Calu3 (cell line): ENCODE measurements at regions not wholly inside any gene's neighbourhood (a gene's known extent, or its start where the extent isn't known, plus 50 kb on each side); places are given as distances from the start of the nearest gene placed in this dataset.

ENCODE experiments used
- BruUV-seq: library from RNA; stranded (reverse); fragments of 400-500 nt; replicated peaks from 2 replicates; lab custom pipeline; 2021; lab: Mats Ljungman, UMichigan
- CTCF ChIA-PET: fragments of 300-600 bp; sonication (Branson Sonifier 250); formaldehyde crosslinking; loops from one replicate; lab custom pipeline; 2022; ENCODE audit warnings: antibody characterized with exemption; lab: Charles Lee
- DNase-seq: peaks from one replicate; pipeline ENCODE4 v3.0.0; 2022
- H3K27ac Mint-ChIP-seq: one replicate; pipeline ENCODE4 v1.8.0; 2022; ENCODE audit warnings: mixed read lengths; ENCODE audit not compliant: unreplicated experiment
- H3K27me3 Mint-ChIP-seq: one replicate; pipeline ENCODE4 v1.8.0; 2022; ENCODE audit warnings: mixed read lengths; ENCODE audit not compliant: unreplicated experiment
- H3K36me3 Mint-ChIP-seq: one replicate; pipeline ENCODE4 v1.8.0; 2022; ENCODE audit warnings: mild to moderate bottlenecking, moderate library complexity, mixed read lengths; ENCODE audit not compliant: insufficient read depth, unreplicated experiment
- H3K4me1 Mint-ChIP-seq: one replicate; pipeline ENCODE4 v1.8.0; 2022; ENCODE audit warnings: mild to moderate bottlenecking, low read depth, mixed read lengths; ENCODE audit not compliant: unreplicated experiment
- H3K4me3 Mint-ChIP-seq: one replicate; pipeline ENCODE4 v1.8.0; 2022; ENCODE audit warnings: mild to moderate bottlenecking, low read depth, moderate library complexity, mixed read lengths; ENCODE audit not compliant: unreplicated experiment
- H3K9me3 Mint-ChIP-seq: one replicate; pipeline ENCODE4 v1.8.0; 2022; ENCODE audit warnings: low read depth, mixed read lengths; ENCODE audit not compliant: unreplicated experiment
- intact Hi-C: fragments of 100-400 bp; cut with micrococcal nuclease; formaldehyde crosslinking; loops from one replicate; pipeline ENCODE4 v1.10.0; 2022; ENCODE audit not compliant: unreplicated experiment
- TF ChIP-seq, protein P1 (sequence below): fragments of 200-600 bp; IDR thresholded peaks from one replicate; pipeline ENCODE4 v1.8.0; 2022; ENCODE audit warnings: antibody characterized with exemption; ENCODE audit not compliant: unreplicated experiment

DNA sequence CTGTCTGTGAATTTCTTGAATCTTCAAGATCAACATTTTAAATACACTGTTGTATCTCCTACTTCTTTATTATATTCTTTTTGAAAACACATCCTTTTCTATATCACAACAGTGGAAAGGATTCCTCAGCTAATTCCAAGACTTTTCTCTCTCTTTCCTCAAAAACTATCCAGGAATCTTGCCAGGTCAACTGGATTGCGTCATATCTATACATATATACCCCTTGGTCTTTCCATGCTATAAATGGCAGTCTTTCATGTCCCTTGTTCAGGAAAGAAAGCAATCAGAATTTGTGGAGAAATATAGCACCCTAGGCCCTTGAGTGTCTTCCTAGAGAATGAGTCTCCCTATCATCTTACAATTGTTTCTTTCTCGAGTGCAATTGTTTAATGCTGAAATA, 149.0 kb downstream of the KCNA5 start:
- no TSS peak for BruUV-seq
- TF ChIP-seq, protein P1, sequence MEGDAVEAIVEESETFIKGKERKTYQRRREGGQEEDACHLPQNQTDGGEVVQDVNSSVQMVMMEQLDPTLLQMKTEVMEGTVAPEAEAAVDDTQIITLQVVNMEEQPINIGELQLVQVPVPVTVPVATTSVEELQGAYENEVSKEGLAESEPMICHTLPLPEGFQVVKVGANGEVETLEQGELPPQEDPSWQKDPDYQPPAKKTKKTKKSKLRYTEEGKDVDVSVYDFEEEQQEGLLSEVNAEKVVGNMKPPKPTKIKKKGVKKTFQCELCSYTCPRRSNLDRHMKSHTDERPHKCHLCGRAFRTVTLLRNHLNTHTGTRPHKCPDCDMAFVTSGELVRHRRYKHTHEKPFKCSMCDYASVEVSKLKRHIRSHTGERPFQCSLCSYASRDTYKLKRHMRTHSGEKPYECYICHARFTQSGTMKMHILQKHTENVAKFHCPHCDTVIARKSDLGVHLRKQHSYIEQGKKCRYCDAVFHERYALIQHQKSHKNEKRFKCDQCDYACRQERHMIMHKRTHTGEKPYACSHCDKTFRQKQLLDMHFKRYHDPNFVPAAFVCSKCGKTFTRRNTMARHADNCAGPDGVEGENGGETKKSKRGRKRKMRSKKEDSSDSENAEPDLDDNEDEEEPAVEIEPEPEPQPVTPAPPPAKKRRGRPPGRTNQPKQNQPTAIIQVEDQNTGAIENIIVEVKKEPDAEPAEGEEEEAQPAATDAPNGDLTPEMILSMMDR = no peak
- no peaks in the 10 kb centered on the region for H3K27me3 Mint-ChIP-seq
- no peak overlapping the region for H3K4me3 Mint-ChIP-seq
- intact Hi-C loops = no loop called here
- peaks cover 3% of the 10 kb centered on the region for H3K9me3 Mint-ChIP-seq
- DNase-seq = no peak
- CTCF ChIA-PET = no interaction called here
- no peaks in the 10 kb centered on the region for H3K36me3 Mint-ChIP-seq
- H3K27ac Mint-ChIP-seq = no peak overlapping the region
- H3K4me1 Mint-ChIP-seq = no peaks in the 10 kb centered on the region

DNA sequence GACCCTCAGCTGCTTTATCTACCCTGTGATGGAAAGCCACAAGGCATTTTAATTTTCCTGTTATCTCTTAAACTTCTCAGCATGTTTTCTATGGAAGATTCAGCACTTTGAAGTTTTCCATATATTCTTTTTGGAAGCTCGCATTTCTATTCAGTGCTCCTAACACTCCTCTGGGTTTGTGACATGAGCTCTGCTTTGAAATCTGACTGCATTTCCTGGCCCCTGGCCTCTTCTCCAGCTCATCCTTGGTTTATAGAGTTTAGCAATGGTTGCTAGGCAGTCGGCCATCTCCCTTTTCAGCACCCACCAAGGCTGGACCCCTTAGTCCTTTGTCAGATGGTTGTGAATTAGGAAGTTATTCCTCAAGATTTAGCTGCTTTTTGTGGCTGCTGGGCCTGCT, 150.6 kb downstream of the KCNA5 start:
- no TSS peak for BruUV-seq
- DNase-seq = no peak
- CTCF ChIA-PET = no interaction called here
- no peak overlapping the region for H3K27ac Mint-ChIP-seq
- TF ChIP-seq, protein P1 = no peak
- peaks cover 3% of the 10 kb centered on the region for H3K9me3 Mint-ChIP-seq
- intact Hi-C loops = no loop called here
- H3K4me3 Mint-ChIP-seq = no peak overlapping the region
- no peaks in the 10 kb centered on the region for H3K27me3 Mint-ChIP-seq
- no peaks in the 10 kb centered on the region for H3K36me3 Mint-ChIP-seq
- no peaks in the 10 kb centered on the region for H3K4me1 Mint-ChIP-seq

DNA sequence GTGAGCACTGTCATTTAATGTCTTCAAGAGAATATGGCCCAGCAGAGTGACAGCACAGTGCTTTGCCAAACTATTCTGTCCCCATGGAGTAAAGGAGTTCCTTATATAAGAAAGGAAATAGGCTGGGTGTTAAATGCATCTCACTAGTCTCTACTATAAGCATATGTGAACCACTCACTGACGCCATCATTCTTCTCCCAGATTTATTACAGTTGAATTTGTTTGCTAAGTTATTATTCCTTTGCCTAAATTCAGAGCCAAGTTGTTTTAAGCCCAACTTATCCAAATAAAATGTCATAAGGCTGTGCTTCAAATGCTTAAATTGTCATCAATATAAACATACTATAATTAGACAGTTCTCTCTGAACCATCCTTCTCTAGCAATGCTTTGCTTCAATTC, 151.6 kb downstream of the KCNA5 start:
- no peak for DNase-seq
- TF ChIP-seq, protein P1 = no peak
- Mint-ChIP-seq H3K9me3 (peaks cover 3% of the 10 kb centered on the region), H3K27me3 (no peaks in the 10 kb centered on the region), H3K36me3 (no peaks in the 10 kb centered on the region), H3K27ac (no peak overlapping the region), H3K4me1 (no peaks in the 10 kb centered on the region), H3K4me3 (no peak overlapping the region)
- BruUV-seq = no TSS peak
- intact Hi-C loops = no loop called here
- CTCF ChIA-PET = no interaction called here

DNA sequence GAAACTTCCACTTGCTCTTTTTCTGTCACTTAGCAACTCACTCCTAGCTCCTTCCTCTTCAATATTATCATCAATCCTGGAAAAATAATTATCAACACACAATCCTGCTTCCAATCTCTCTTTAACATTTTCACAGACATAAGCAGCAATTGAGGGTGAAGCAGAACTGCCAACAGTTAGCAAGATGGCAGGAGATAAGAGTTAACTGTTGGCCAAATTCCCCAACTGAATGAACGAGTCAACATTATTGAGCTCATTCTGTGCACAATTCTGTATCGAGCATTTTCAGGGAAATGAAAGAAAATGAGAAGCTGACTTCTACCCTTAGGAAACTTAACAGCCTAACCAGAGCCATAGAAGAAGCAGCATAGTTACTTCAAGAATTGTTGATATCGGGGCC, 152.0 kb downstream of the KCNA5 start:
- CTCF ChIA-PET = no interaction called here
- BruUV-seq = no TSS peak
- Mint-ChIP-seq H3K36me3 (no peaks in the 10 kb centered on the region), H3K4me3 (no peak overlapping the region), H3K9me3 (peaks cover 3% of the 10 kb centered on the region), H3K27ac (no peak overlapping the region), H3K27me3 (no peaks in the 10 kb centered on the region), H3K4me1 (no peaks in the 10 kb centered on the region)
- DNase-seq = no peak
- intact Hi-C loops = no loop called here
- TF ChIP-seq, protein P1 = no peak
